Activated CD4-positive, alpha-beta T cell treated with anti-CD3 and anti-CD28 coated beads for 48 hours (primary cell): ENCODE measurements at regions not wholly inside any gene's neighbourhood (a gene's known extent, or its start where the extent isn't known, plus 50 kb on each side); places are given as distances from the start of the nearest gene placed in this dataset.
"Not testable (repeated sequence)": the region's sequence is repeated elsewhere in the genome, so short reads cannot be mapped to it uniquely, and the experiment has no call there.

Source experiments
- DNase-seq: peaks from one replicate; pipeline ENCODE4 v3.0.0-alpha.2; 2020

- no peak for DNase-seq
Measured at GRCh38 chrX:12060489-12061260, 77.6 kb upstream of the FRMPD4 start.

GRCh38 chrX:12065251-12065650, 73.0 kb upstream of the FRMPD4 start:
- no peak for DNase-seq

- no peak for DNase-seq
Measured at GRCh38 chrX:12076046-12076445, 62.2 kb upstream of the FRMPD4 start.

- DNase-seq, result no peak
Measured at GRCh38 chrX:12080265-12080664, 58.0 kb upstream of the FRMPD4 start.

GRCh38 chrX:12082959-12083358, 55.3 kb upstream of the FRMPD4 start:
- DNase-seq, result not testable (repeated sequence)
